ENCODE measurements at regions not wholly inside any gene's neighbourhood (a gene's known extent, or its start where the extent isn't known, plus 50 kb on each side); places are given as distances from the start of the nearest gene placed in this dataset.

- Histone ChIP-seq H3K79me2 (ENCODE audit: control insufficient read depth, insufficient read depth, low read length) (no peaks in the 10 kb centered on the region), H3K9me1 (replicated peaks; ENCODE audit: control insufficient read depth, extremely low read depth, insufficient read depth, low read length) (no peaks in the 10 kb centered on the region), H3K27me3 (ENCODE audit: control insufficient read depth in 2 of 2, insufficient read depth in 2 of 2, low read length in 2 of 2) (no peaks in the 10 kb centered on the region), H3K27ac (ENCODE audit: insufficient read depth, low read depth, low read length) (no peak overlapping the region), H3K9me3 (replicated peaks; ENCODE audit: control insufficient read depth, insufficient read depth, low read length) (no peaks in the 10 kb centered on the region), H3K4me3 (replicated peaks in 1 of 3; ENCODE audit: insufficient read depth in 1 of 3, low read depth in 1 of 3, low read length in 3 of 3) (no peak overlapping the region), H3K36me3 (ENCODE audit: control insufficient read depth in 2 of 2, extremely low read depth in 1 of 2, insufficient read depth in 2 of 2, low read length in 2 of 2) (no peaks in the 10 kb centered on the region), H4K20me1 (replicated peaks; ENCODE audit: control insufficient read depth, extremely low read depth, insufficient read depth, low read length) (no peaks in the 10 kb centered on the region), H2AFZ (ENCODE audit: low read depth, low read length) (no peak overlapping the region), H3K4me1 (ENCODE audit: control insufficient read depth, extremely low read depth, insufficient read depth, low read length) (no peaks in the 10 kb centered on the region), H3K4me2 (ENCODE audit: insufficient read depth, low read length) (no peak overlapping the region), H3K9ac (replicated peaks; ENCODE audit: extremely low read depth, insufficient read depth, low read length) (no peak overlapping the region)
- dilution Hi-C loops (cut with MboI; ENCODE audit: extremely low pct_ligation_motif_present, low sequenced_read_pairs) (no loop called here), intact Hi-C loops (cut with micrococcal nuclease) (no loop called here)
- FAIRE-seq (no peak), DNase-seq (ENCODE audit: low read depth, low spot score) (no peak)
- POLR2A ChIA-PET = no interaction called here
- BruUV-seq (replicated peaks) = no TSS peak
- CTCF ChIA-PET = no interaction called here
- TF ChIP-seq CTCF (IDR thresholded peaks at IDR 0.05; ENCODE audit: extremely low read depth in 1 of 2, insufficient read depth in 1 of 2, low read depth in 1 of 2, low read length in 2 of 2) (no peak), JUN (IDR thresholded peaks at IDR 0.05; ENCODE audit: borderline replicate concordance, insufficient read depth, insufficient read length, low read depth) (no peak), MAX (IDR thresholded peaks at IDR 0.05; ENCODE audit: insufficient read depth, insufficient read length) (no peak), FOS (IDR thresholded peaks at IDR 0.05; ENCODE audit: borderline replicate concordance, insufficient read depth, low read length) (no peak), MYC (IDR thresholded peaks at IDR 0.05; ENCODE audit: low read depth, low read length) (no peak), POLR2AphosphoS5 (IDR thresholded peaks at IDR 0.05; ENCODE audit: insufficient read depth, low read depth, low read length) (no peak), EZH2 (IDR thresholded peaks at IDR 0.05; ENCODE audit: borderline replicate concordance, low read depth, low read length, severe bottlenecking) (no peak), GATA2 (IDR thresholded peaks at IDR 0.05; ENCODE audit: insufficient read depth, insufficient read length, low read depth, low read length) (no peak), POLR2A (IDR thresholded peaks at IDR 0.05; ENCODE audit: low read depth, low read length) (no peak)
These were observed 191.4 kb upstream of the VRK2 start for GRCh38 chr2:57855212-57855611.

Measured in endothelial cell of umbilical vein (primary cell).